GM20000 (cell line): ENCODE measurements at regions not wholly inside any gene's neighbourhood (a gene's known extent, or its start where the extent isn't known, plus 50 kb on each side); places are given as distances from the start of the nearest gene placed in this dataset.

Experiments used
- DNase-seq: peaks from one replicate; pipeline ENCODE4 v3.0.0; 2012; ENCODE audit warnings: low spot score
- TF ChIP-seq, protein P1 (sequence below): IDR thresholded peaks from 2 replicates; pipeline ENCODE4 v1.5.1; 2012; ENCODE audit warnings: mild to moderate bottlenecking, control low read depth; ENCODE audit errors: extremely low read depth, missing control alignments

DNA sequence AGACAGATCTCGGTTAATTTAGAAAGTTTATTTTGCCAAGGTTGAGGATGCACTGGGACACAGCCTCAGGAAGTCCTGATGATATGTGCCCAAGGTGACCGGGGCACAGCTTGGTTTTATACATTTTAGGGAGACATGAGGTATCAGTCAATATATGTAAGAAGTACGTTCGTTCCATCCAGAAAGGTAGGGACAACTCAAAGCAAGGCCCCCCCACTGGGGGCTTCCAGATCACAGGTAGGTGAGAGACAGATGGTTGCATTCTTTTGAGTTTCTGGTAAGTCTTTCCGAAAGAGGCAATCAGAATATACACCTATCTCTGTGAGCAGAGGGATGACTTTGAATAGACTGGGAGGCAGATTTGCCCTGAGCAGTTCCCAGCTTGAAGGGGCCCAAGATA lies 60.4 kb upstream of the VTCN1 start:
- TF ChIP-seq, protein P1, sequence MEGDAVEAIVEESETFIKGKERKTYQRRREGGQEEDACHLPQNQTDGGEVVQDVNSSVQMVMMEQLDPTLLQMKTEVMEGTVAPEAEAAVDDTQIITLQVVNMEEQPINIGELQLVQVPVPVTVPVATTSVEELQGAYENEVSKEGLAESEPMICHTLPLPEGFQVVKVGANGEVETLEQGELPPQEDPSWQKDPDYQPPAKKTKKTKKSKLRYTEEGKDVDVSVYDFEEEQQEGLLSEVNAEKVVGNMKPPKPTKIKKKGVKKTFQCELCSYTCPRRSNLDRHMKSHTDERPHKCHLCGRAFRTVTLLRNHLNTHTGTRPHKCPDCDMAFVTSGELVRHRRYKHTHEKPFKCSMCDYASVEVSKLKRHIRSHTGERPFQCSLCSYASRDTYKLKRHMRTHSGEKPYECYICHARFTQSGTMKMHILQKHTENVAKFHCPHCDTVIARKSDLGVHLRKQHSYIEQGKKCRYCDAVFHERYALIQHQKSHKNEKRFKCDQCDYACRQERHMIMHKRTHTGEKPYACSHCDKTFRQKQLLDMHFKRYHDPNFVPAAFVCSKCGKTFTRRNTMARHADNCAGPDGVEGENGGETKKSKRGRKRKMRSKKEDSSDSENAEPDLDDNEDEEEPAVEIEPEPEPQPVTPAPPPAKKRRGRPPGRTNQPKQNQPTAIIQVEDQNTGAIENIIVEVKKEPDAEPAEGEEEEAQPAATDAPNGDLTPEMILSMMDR = no peak
- DNase-seq = no peak

DNA sequence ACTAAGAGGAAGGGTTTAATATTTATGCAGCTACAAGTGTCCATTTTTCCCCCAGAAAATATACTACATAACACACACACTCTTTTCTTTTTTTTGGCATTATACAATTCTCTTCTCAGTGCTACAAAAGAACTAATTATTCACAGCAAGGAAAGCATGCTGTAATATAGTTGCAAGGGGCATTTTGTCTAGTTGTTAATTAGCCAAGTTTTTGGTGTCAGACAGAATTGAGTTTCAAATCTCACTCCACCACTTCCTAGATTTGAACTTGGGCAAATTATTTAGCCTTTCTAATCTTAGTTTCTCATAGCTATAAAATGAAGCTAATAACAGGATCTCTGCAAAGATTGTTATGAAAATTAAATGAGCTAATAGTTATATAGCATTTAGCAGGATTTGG lies 60.0 kb upstream of the VTCN1 start:
- no peak for DNase-seq
- TF ChIP-seq, protein P1 = no peak

DNA sequence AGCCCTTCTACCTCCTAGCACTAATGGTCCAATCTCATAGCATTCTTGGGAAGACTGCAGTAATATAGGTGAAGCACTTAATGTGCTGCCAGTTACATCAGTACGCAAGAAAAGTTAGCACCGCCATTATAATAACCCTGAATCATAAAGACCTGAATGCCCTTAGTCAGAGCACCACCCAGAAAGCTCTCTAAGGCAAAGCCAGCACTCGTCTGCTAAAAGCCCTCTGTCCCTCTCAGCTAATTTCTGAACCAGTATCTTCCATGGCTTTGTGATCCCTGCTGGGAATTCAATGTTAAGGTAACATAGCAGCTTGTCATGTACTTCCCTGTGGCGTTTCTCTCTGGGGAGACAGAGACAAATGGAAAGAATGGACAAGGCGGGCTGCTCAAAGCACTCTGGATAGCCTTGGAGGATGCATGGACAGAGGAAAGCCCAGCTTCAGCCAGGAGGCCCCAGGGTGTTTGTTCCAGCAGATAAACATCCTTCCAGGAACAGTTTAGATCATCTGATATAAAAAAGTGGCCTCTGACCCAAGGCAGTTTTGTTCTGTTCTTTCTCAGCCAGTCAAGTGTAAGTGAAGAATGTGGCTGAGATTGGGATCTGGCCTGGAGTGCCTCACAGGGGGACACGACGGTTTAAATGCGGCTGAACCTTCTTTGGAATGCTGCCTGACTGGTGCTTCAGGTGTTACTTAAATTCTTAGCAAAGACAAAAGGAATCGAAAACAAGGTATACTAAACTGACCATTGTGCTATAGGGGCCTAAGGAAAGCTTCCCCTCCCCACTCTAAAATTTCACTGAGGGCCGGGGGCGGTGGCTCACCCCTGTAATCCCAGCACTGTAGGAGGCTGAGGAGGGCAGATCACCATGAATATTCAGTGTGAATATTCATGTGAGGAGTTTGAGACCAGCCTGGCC lies 58.1 kb upstream of the VTCN1 start:
- TF ChIP-seq, protein P1 = no peak
- DNase-seq = no peak

DNA sequence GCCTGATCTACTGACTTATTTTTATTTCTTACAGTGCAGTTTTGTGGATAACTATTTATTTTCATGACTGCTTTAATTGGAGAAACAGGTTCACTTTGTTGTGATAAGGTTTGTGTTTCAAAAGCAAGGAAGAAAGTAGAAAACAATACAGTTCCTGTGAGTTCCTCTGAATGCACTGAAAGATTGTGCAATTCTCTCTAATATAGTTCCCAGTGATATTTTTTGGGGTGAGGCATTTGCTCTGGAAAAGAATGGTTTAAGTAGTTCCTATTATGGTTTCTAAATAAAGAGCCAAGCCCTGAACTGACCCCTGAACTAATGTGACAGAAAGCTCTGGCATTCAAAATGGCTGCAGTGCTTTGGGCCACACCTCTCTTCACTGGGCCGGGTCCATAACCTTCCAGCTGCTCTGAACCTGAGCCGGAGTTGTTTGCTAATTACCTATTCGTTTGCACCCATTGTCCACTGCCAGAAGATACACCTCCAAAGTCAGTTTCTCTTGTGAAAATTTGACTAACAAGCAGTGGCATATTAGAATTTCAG lies 56.6 kb upstream of the VTCN1 start:
- TF ChIP-seq, protein P1 = no peak
- DNase-seq = no peak

DNA sequence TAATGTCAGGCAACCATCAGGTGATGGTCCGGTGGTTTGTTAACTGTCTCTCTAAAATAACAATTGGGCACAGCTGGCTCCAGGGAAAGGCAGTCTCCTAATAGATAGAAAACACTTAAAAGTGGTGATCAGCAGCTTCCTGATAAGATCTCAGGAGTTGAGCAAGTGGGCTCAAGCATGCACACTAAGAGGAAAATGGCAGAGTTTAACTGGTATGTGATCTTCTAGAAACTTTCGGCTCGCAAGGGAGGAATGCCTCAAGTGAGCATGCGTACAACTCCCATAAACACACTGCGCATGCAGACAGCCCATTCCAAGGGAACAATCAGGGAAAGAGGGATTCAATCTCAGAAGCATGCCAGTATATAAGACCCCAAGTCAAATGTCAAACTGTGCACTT lies 52.2 kb upstream of the VTCN1 start:
- DNase-seq = no peak
- TF ChIP-seq, protein P1 = no peak

DNA sequence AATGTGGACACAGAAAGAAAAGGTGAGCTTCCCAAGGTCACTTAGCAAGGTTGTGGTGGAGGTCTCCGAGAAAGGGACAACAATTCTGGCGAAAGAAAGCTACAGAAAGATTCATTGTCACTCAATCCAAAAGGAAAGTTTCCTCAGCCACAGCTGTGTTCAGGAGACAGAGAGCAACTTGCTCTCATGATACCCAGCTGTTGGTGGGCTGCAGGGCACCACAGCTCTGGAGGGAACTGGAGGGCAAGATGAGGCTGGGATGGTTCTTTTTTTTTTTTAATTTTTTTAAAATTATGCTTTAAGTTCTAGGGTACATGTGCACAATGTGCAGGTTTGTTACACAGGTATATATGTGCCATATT lies 50.7 kb upstream of the VTCN1 start:
- no peak for DNase-seq
- TF ChIP-seq, protein P1 = no peak

DNA sequence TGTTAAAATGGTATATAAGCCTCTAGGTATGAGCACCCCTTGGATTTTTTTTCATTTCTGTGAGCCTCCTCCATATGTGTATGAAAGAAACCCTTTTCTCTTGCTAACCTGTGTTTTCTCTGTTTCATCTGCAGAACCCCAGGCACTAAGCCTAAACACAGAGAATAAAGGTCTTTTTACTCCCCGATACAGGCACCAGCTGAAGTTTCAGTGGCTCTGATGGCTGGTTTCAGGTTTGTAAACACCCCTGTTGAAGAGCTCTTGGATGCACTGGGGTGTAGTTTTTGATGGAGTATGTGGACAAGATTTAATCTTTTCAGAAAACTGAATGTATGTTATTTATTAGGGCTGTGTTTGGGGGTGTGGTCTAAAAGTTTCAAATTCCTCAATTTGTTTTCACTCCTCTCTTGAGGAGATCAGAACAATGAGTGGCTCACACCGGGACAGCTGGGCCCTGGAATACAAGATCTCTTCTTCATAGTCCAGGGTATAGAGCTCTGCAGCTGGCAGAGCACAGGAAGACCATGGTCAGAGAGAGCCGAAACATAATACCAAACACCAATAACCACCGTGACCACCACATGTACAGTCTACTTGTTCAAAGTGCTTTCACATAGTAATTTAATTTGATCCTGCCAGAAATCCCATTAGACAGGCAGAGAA lies 50.2 kb upstream of the VTCN1 start:
- TF ChIP-seq, protein P1 = no peak
- no peak for DNase-seq
